ENCODE measurements at regions not wholly inside any gene's neighbourhood (a gene's known extent, or its start where the extent isn't known, plus 50 kb on each side); places are given as distances from the start of the nearest gene placed in this dataset.
"Not testable (repeated sequence)": the region's sequence is repeated elsewhere in the genome, so short reads cannot be mapped to it uniquely, and the experiment has no call there.

- TF ChIP-seq, protein P1, sequence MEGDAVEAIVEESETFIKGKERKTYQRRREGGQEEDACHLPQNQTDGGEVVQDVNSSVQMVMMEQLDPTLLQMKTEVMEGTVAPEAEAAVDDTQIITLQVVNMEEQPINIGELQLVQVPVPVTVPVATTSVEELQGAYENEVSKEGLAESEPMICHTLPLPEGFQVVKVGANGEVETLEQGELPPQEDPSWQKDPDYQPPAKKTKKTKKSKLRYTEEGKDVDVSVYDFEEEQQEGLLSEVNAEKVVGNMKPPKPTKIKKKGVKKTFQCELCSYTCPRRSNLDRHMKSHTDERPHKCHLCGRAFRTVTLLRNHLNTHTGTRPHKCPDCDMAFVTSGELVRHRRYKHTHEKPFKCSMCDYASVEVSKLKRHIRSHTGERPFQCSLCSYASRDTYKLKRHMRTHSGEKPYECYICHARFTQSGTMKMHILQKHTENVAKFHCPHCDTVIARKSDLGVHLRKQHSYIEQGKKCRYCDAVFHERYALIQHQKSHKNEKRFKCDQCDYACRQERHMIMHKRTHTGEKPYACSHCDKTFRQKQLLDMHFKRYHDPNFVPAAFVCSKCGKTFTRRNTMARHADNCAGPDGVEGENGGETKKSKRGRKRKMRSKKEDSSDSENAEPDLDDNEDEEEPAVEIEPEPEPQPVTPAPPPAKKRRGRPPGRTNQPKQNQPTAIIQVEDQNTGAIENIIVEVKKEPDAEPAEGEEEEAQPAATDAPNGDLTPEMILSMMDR (conservative IDR thresholded peaks at IDR 0.05; ENCODE audit: low read depth, low read length) = no peak
- no peak for DNase-seq (ENCODE audit: low read depth)
- H3K4me3 ChIP-seq (ENCODE audit: low read length) = no peak overlapping the region
These were observed 85.0 kb upstream of the KIF5B start for GRCh38 chr10:32141018-32141807.

- H3K4me3 ChIP-seq (ENCODE audit: low read length) = no peak overlapping the region
- DNase-seq (ENCODE audit: low read depth) = no peak
- TF ChIP-seq, protein P1 (conservative IDR thresholded peaks at IDR 0.05; ENCODE audit: low read depth, low read length) = no peak
These were observed 84.2 kb upstream of the KIF5B start for GRCh38 chr10:32140403-32140802.

GRCh38 chr10:32139223-32140073 lies 83.2 kb upstream of the KIF5B start:
- H3K4me3 ChIP-seq (ENCODE audit: low read length) = no peak overlapping the region
- DNase-seq (ENCODE audit: low read depth) = peak; percentile 93
- TF ChIP-seq, protein P1 (conservative IDR thresholded peaks at IDR 0.05; ENCODE audit: low read depth, low read length) = peak; percentile 4

DNA sequence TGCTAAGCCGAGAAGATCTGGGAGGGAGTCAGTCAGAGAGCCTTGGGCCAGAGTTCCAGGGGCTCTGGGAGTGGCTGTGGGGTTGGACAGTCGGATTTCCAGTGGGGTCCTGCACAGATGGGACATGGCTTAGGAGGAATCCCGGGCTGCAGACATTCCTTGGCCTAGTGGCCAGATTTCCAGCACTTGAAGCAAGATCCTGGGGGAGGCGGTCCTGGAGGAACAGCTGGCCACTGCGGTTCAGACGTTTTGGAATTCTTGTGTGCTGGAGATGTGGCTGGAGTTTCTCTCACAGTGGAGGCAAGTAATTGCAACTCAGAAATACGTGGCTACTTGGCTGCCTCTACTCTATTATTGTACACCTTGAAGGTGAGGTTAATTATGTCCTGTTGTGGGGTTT lies 80.7 kb upstream of the KIF5B start:
- not testable (repeated sequence) for H3K4me3 ChIP-seq (ENCODE audit: low read length); DNase-seq (ENCODE audit: low read depth)

DNA sequence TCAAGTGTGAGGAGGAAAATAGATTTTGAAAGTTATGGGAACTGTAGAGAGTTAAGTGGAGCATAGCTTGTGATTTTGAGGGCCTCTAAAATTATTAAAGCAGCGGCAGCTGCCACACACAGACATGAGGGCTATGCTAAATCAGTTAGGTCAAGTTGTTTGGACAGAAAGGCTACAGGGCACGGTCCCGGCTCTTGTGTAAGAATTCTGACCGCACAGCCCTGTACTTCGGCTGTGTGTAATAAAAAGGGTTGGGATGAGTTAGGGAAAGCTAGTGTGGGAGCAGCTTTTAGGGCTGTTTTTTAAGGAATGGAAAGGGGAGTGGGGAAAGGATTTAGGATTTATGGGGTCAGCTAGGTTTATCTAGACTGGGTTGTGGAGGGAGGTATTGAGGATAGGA lies 79.6 kb upstream of the KIF5B start:
- not testable (repeated sequence) for H3K4me3 ChIP-seq (ENCODE audit: low read length); DNase-seq (ENCODE audit: low read depth)

GRCh38 chr10:32132357-32132946 lies 76.2 kb upstream of the KIF5B start:
- DNase-seq (ENCODE audit: low read depth) = no peak
- H3K4me3 ChIP-seq (ENCODE audit: low read length) = no peak overlapping the region
- TF ChIP-seq, protein P1 (conservative IDR thresholded peaks at IDR 0.05; ENCODE audit: low read depth, low read length) = no peak

DNA sequence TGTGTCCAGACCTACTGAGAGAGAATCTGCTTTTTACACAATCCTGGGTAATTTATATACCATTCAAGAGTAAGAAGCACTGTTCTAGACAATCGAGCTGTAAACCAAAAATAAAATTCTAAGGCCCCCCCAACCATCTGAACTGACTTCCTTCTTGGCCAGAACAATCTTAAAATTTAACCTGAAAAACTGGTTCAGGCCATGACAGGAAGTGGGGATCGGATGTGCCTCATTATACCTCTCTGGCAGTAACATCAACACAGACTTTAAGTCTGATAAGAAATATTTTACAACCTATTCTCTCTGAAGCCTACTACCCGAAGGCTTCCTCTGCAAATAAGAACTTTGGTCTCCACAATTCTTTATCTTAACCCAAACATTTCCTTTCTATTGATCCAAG lies 75.2 kb upstream of the KIF5B start:
- TF ChIP-seq, protein P1 (conservative IDR thresholded peaks at IDR 0.05; ENCODE audit: low read depth, low read length) = no peak
- no peak for DNase-seq (ENCODE audit: low read depth)
- no peak overlapping the region for H3K4me3 ChIP-seq (ENCODE audit: low read length)

Measured in retinal pigment epithelial cell (primary cell).